ENCODE measurements at regions not wholly inside any gene's neighbourhood (a gene's known extent, or its start where the extent isn't known, plus 50 kb on each side); places are given as distances from the start of the nearest gene placed in this dataset.

DNA sequence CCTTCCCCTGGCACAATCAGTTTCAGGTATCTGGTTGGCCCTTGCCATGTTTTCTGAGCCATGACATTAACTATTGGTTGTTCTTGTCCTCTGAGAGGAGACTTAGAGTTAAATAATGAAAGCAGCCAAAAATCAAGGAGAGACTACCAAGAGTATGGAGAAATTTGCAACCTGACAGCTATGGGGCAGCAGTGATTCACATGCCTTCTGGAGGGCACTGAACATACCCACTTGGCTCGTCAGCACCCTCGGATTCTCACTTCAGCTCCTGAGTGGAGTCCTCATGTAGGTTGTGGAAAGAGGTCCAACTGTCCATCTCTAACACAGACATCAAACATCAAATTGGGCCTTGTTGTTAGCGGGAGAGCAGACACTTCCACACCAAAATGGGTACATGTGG is 265.6 kb downstream of the EBLN2 start:
- no peak for DNase-seq (ENCODE audit: low read depth, low spot score)
- no peak overlapping the region for H3K4me3 ChIP-seq (ENCODE audit: low read length)

Measured in Jurkat, Clone E6-1 (cell line).